ENCODE measurements at regions not wholly inside any gene's neighbourhood (a gene's known extent, or its start where the extent isn't known, plus 50 kb on each side); places are given as distances from the start of the nearest gene placed in this dataset.

GRCh38 chr10:52499281-52499680, 185.2 kb downstream of the DKK1 start:
- Histone ChIP-seq H3K27me3 (ENCODE audit: control insufficient read depth, extremely low read depth, insufficient read depth, low read length) (no peaks in the 10 kb centered on the region), H3K4me3 (ENCODE audit: control insufficient read depth in 2 of 3, extremely low read depth in 1 of 3, insufficient read depth in 2 of 3, low read depth in 1 of 3, low read length in 3 of 3) (no peak overlapping the region), H3K4me2 (ENCODE audit: control insufficient read depth, extremely low read depth, insufficient read depth, low read depth, low read length) (no peak overlapping the region), H3K79me2 (ENCODE audit: control insufficient read depth, insufficient read depth, low read length) (no peaks in the 10 kb centered on the region), H3K9me3 (ENCODE audit: control insufficient read depth, low read depth, low read length) (no peaks in the 10 kb centered on the region), H3K36me3 (ENCODE audit: control insufficient read depth in 2 of 2, extremely low read depth in 1 of 2, insufficient read depth in 2 of 2, low read length in 2 of 2) (no peaks in the 10 kb centered on the region), H3K9me1 (ENCODE audit: control insufficient read depth, extremely low read depth, insufficient read depth, low read length) (no peaks in the 10 kb centered on the region), H3K9ac (ENCODE audit: control insufficient read depth, extremely low read depth, insufficient read depth, low read length) (no peak overlapping the region), H3K27ac (ENCODE audit: control insufficient read depth, insufficient read depth, low read length) (no peak overlapping the region), H3K4me1 (ENCODE audit: control insufficient read depth, extremely low read depth, insufficient read depth, low read length) (no peaks in the 10 kb centered on the region), H2AFZ (ENCODE audit: control insufficient read depth, low read length) (no peak overlapping the region), H4K20me1 (ENCODE audit: control insufficient read depth, extremely low read depth, insufficient read depth, low read length) (no peaks in the 10 kb centered on the region)
- FAIRE-seq (no peak), DNase-seq (ENCODE audit: low read depth, low spot score) (no peak)
- dilution Hi-C loops (cut with MboI; ENCODE audit: extremely low pct_ligation_motif_present, low sequenced_read_pairs): no loop called here
- TF ChIP-seq EZH2 (IDR thresholded peaks at IDR 0.05; ENCODE audit: low read length) (no peak), CTCF (optimal IDR thresholded peaks at IDR 0.05 in 1 of 3, IDR thresholded peaks at IDR 0.05 in 1 of 3, conservative IDR thresholded peaks at IDR 0.05 in 1 of 3; ENCODE audit: extremely low read depth in 1 of 3, insufficient read depth in 2 of 3, low read length in 3 of 3) (no peak)

- FAIRE-seq (no peak), DNase-seq (ENCODE audit: low read depth, low spot score) (no peak)
- no peaks in the 10 kb centered on the region for H3K9me1 ChIP-seq (ENCODE audit: control insufficient read depth, extremely low read depth, insufficient read depth, low read length)
- H3K9ac ChIP-seq (ENCODE audit: control insufficient read depth, extremely low read depth, insufficient read depth, low read length): no peak overlapping the region
- H3K27me3 ChIP-seq (ENCODE audit: control insufficient read depth, extremely low read depth, insufficient read depth, low read length): no peaks in the 10 kb centered on the region
- no peak overlapping the region for H3K4me2 ChIP-seq (ENCODE audit: control insufficient read depth, extremely low read depth, insufficient read depth, low read depth, low read length)
- TF ChIP-seq EZH2 (IDR thresholded peaks at IDR 0.05; ENCODE audit: low read length) (no peak), CTCF (optimal IDR thresholded peaks at IDR 0.05 in 1 of 3, IDR thresholded peaks at IDR 0.05 in 1 of 3, conservative IDR thresholded peaks at IDR 0.05 in 1 of 3; ENCODE audit: extremely low read depth in 1 of 3, insufficient read depth in 2 of 3, low read length in 3 of 3) (no peak)
- H3K27ac ChIP-seq (ENCODE audit: control insufficient read depth, insufficient read depth, low read length): no peak overlapping the region
- no peaks in the 10 kb centered on the region for H3K4me1 ChIP-seq (ENCODE audit: control insufficient read depth, extremely low read depth, insufficient read depth, low read length)
- H3K79me2 ChIP-seq (ENCODE audit: control insufficient read depth, insufficient read depth, low read length): no peaks in the 10 kb centered on the region
- H3K9me3 ChIP-seq (ENCODE audit: control insufficient read depth, low read depth, low read length): no peaks in the 10 kb centered on the region
- H4K20me1 ChIP-seq (ENCODE audit: control insufficient read depth, extremely low read depth, insufficient read depth, low read length): no peaks in the 10 kb centered on the region
- dilution Hi-C loops (cut with MboI; ENCODE audit: extremely low pct_ligation_motif_present, low sequenced_read_pairs): no loop called here
- no peak overlapping the region for H3K4me3 ChIP-seq (ENCODE audit: control insufficient read depth in 2 of 3, extremely low read depth in 1 of 3, insufficient read depth in 2 of 3, low read depth in 1 of 3, low read length in 3 of 3)
- no peak overlapping the region for H2AFZ ChIP-seq (ENCODE audit: control insufficient read depth, low read length)
- no peaks in the 10 kb centered on the region for H3K36me3 ChIP-seq (ENCODE audit: control insufficient read depth in 2 of 2, extremely low read depth in 1 of 2, insufficient read depth in 2 of 2, low read length in 2 of 2)
Measured at GRCh38 chr10:52500476-52500875, 186.4 kb downstream of the DKK1 start.

Measured in keratinocyte (primary cell).